Upper lobe of left lung (tissue), 6 donors: ENCODE measurements at regions not wholly inside any gene's neighbourhood (a gene's known extent, or its start where the extent isn't known, plus 50 kb on each side); places are given as distances from the start of the nearest gene placed in this dataset.

Experiments
- ATAC-seq, 2 donors: fragments of 200-7000 bp; cut with Tn5 transposase; one replicate each; pipeline ENCODE4 v1.9.1; 2022; ENCODE audit warnings: mild to moderate bottlenecking in 2 of 2, moderate library complexity in 2 of 2; ENCODE audit not compliant: low FRiP score in 2 of 2
- DNase-seq, 2 donors: peaks; one replicate each; pipeline ENCODE4 v3.0.0-alpha.2; 2019 to 2020
- H3K27ac ChIP-seq, 4 donors: fragments of 200-600 bp; sonication (generic); one replicate each; pipeline ENCODE4 v1.5.1; 2016 to 2019
- H3K27me3 ChIP-seq, 4 donors: fragments of 200-600 bp; sonication (generic); one replicate each; pipeline ENCODE4 v1.5.1; 2017 to 2019
- H3K36me3 ChIP-seq, 4 donors: fragments of 200-600 bp; sonication (generic); one replicate each; pipeline ENCODE4 v1.5.1; 2016 to 2019
- H3K4me1 ChIP-seq, 4 donors: fragments of 200-600 bp; sonication (generic); one replicate each; pipeline ENCODE4 v1.5.1; 2018 to 2019
- H3K4me3 ChIP-seq, 4 donors: fragments of 200-600 bp; sonication (generic); one replicate each; pipeline ENCODE4 v1.5.1; 2017 to 2019; ENCODE audit warnings: mild to moderate bottlenecking in 2 of 4, moderate library complexity in 1 of 4
- H3K9me3 ChIP-seq, 4 donors: fragments of 200-600 bp; sonication (generic); one replicate each; pipeline ENCODE4 v1.5.1; 2018 to 2019
- EP300 ChIP-seq, 4 donors: sonication (generic); formaldehyde crosslinking; IDR thresholded peaks; one replicate each; pipeline ENCODE4 v1.5.1; 2017; ENCODE audit warnings: antibody characterized with exemption in 4 of 4, control low read depth in 2 of 4
- POLR2A ChIP-seq, 4 donors: fragments of 450-650 bp; IDR thresholded peaks; one replicate each; pipeline ENCODE4 v1.5.1; 2016 to 2017; ENCODE audit warnings: antibody characterized with exemption in 4 of 4, mild to moderate bottlenecking in 2 of 4
- POLR2AphosphoS5 ChIP-seq, 2 donors: sonication (generic); formaldehyde crosslinking; IDR thresholded peaks; one replicate each; pipeline ENCODE4 v1.5.1; 2017; ENCODE audit warnings: antibody characterized with exemption in 2 of 2
- WGBS, 2 donors: methylation state at CpG; one replicate each; pipeline ENCODE4 v1.1.5; 2017 to 2018; 5-methylcytosine and 5-hydroxymethylcytosine counted together
- TF ChIP-seq, protein P1 (sequence below), 6 experiments: fragments of 450-650 bp in 4 of 6; fragments of 200-600 bp in 2 of 6; sonication (generic) in 2 of 6; IDR thresholded peaks; one replicate each; pipeline ENCODE4 v1.5.1; 2016 to 2019; ENCODE audit warnings: antibody characterized with exemption in 6 of 6
- donor health status: DM: no; HTN: no; CAD: no; lungs with moderate emphysema.
- donor health status: DM: no; HTN: yes; CAD: no; lungs with severe emphysema.

DNA sequence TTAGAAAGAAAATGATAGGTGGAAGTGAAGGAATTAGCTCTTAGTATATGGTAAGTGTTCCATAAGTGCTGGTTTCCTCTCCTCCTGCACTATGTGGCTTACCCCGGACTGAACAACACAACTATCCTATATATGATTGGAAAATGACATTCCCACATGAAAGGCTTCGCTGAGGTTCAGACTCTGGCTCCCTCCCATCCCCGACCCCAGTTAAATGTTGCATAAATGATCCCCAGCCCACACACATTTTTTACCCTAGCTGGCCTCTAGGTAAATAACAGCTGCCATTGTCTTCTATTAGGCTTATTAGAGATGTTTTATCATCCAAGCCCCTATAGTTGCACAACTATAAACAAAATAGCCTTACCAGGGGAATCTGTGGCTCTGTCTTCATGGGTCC, 495.6 kb upstream of the CDH11 start:
- Histone ChIP-seq H3K27me3 (no peaks in the 10 kb centered on the region), H3K4me3 (no peak overlapping the region), H3K27ac (no peak overlapping the region), H3K36me3 (no peaks in the 10 kb centered on the region), H3K4me1 (no peaks in the 10 kb centered on the region), H3K9me3 (no peaks in the 10 kb centered on the region)
- no peak for TF ChIP-seq POLR2A (IDR thresholded peaks at IDR 0.05)
- TF ChIP-seq, protein P1, sequence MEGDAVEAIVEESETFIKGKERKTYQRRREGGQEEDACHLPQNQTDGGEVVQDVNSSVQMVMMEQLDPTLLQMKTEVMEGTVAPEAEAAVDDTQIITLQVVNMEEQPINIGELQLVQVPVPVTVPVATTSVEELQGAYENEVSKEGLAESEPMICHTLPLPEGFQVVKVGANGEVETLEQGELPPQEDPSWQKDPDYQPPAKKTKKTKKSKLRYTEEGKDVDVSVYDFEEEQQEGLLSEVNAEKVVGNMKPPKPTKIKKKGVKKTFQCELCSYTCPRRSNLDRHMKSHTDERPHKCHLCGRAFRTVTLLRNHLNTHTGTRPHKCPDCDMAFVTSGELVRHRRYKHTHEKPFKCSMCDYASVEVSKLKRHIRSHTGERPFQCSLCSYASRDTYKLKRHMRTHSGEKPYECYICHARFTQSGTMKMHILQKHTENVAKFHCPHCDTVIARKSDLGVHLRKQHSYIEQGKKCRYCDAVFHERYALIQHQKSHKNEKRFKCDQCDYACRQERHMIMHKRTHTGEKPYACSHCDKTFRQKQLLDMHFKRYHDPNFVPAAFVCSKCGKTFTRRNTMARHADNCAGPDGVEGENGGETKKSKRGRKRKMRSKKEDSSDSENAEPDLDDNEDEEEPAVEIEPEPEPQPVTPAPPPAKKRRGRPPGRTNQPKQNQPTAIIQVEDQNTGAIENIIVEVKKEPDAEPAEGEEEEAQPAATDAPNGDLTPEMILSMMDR (IDR thresholded peaks at IDR 0.05): no peak
- no peak for TF ChIP-seq EP300 (IDR thresholded peaks at IDR 0.05)
- no peak for TF ChIP-seq POLR2AphosphoS5 (IDR thresholded peaks at IDR 0.05)
- DNase-seq: no peak
- no peak for ATAC-seq
- WGBS, 2 donors: 78 to 79% methylated on average over 3 of the region's 3 CpGs

DNA sequence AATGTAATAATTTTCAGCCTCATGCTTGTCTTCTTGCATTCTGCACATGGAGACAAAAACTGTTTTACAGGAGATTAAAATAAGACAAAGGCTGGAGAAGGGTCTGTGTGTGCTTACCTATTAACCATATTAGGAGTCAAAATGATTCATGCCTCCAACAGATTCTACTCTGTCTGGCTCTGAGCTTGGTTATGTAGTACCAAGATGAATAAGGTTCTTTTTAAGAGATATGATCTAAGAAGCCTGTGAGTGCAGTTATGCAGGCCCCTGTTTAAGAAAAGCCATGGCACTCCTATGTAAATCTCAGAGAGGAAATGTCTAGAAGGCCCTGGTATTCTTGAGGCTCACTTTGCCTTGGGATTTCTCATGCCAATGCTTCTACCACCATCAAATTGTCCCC, 486.6 kb upstream of the CDH11 start:
- no peak for ATAC-seq
- TF ChIP-seq POLR2A (IDR thresholded peaks at IDR 0.05) (no peak), EP300 (IDR thresholded peaks at IDR 0.05) (no peak), POLR2AphosphoS5 (IDR thresholded peaks at IDR 0.05) (no peak)
- TF ChIP-seq, protein P1 (IDR thresholded peaks at IDR 0.05): no peak
- no peaks in the 10 kb centered on the region for H3K9me3 ChIP-seq
- no peak overlapping the region for H3K4me3 ChIP-seq
- H3K36me3 ChIP-seq: no peaks in the 10 kb centered on the region
- H3K27me3 ChIP-seq: no peaks in the 10 kb centered on the region
- H3K27ac ChIP-seq: no peak overlapping the region
- no peaks in the 10 kb centered on the region for H3K4me1 ChIP-seq
- DNase-seq: no peak

DNA sequence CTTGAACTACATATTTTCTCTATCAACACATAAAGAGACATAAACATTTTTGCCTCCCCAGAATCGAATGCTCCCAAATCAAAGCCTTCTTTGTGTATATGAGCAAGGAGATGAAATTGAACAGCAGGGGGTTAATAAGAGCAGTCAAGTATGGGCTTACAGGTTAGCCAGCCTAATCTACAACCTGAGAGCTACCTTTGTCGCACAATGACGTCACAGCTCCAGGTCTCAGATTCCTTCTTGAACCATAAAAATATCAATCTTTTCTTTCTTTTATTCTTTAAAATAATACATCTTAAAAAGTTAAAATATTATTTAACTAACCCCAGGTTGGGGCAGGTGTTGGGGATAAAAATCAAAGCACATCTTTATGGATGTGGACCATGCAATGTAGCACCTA, 482.9 kb upstream of the CDH11 start:
- H3K9me3 ChIP-seq: no peaks in the 10 kb centered on the region
- no peak for DNase-seq
- no peak overlapping the region for H3K4me3 ChIP-seq
- no peak overlapping the region for H3K27ac ChIP-seq
- ATAC-seq: no peak
- no peaks in the 10 kb centered on the region for H3K4me1 ChIP-seq
- 81 to 91% methylated on average over 3 of the region's 3 CpGs for WGBS, 2 donors
- TF ChIP-seq, protein P1 (IDR thresholded peaks at IDR 0.05): no peak
- TF ChIP-seq POLR2A (IDR thresholded peaks at IDR 0.05): no peak
- TF ChIP-seq POLR2AphosphoS5 (IDR thresholded peaks at IDR 0.05): no peak
- TF ChIP-seq EP300 (IDR thresholded peaks at IDR 0.05): no peak
- H3K27me3 ChIP-seq: no peaks in the 10 kb centered on the region
- no peaks in the 10 kb centered on the region for H3K36me3 ChIP-seq

DNA sequence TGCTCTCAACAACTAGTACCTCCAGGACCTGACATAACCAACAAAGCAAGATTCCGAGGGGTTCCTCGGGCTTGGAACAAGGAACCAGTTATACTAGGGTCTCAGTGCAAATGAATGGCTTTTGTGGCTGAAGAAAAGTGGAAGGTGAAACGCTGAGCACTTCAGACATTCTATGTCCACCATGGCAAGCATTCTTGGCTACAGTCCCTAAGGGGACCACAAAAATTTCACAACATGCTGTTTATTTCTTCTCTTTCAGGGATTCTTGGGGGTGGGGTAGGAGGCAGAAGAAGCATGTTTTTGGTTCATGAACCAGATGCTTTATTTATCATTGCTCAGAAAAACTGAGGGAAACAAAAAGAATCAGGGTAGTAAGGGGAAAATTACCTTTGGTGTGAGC, 479.9 kb upstream of the CDH11 start:
- no peak for DNase-seq
- 79 to 85% methylated on average over 3 of the region's 3 CpGs for WGBS, 2 donors
- no peaks in the 10 kb centered on the region for H3K9me3 ChIP-seq
- H3K4me1 ChIP-seq: no peaks in the 10 kb centered on the region
- H3K27me3 ChIP-seq: no peaks in the 10 kb centered on the region
- no peak overlapping the region for H3K4me3 ChIP-seq
- no peaks in the 10 kb centered on the region for H3K36me3 ChIP-seq
- no peak overlapping the region for H3K27ac ChIP-seq
- TF ChIP-seq, protein P1 (IDR thresholded peaks at IDR 0.05): no peak
- no peak for TF ChIP-seq EP300 (IDR thresholded peaks at IDR 0.05)
- TF ChIP-seq POLR2A (IDR thresholded peaks at IDR 0.05): no peak
- no peak for ATAC-seq

DNA sequence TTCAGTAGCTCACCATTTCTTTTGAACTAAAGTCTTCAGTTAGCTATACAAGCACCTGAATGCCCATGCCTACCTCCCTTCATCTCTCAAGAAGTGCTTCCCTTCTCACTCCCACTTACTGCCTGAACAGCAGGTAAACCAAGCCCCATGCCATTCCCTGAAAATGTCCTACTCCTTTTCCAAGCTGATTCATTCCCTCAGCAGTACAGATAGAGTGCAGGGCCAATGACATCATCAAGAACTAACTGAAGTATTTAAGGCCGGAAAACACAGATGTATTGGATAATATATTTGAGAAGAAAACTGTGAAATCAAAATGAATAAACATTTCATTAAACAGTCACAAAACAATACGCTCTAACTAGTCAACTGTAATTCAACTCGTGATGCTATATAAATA, 478.8 kb upstream of the CDH11 start:
- DNase-seq: no peak
- H3K9me3 ChIP-seq: no peaks in the 10 kb centered on the region
- 79 to 86% methylated on average over 3 of the region's 3 CpGs for WGBS, 2 donors
- H3K4me3 ChIP-seq: no peak overlapping the region
- ATAC-seq: no peak
- TF ChIP-seq POLR2A (IDR thresholded peaks at IDR 0.05) (no peak), POLR2AphosphoS5 (IDR thresholded peaks at IDR 0.05) (no peak), EP300 (IDR thresholded peaks at IDR 0.05) (no peak)
- TF ChIP-seq, protein P1 (IDR thresholded peaks at IDR 0.05): no peak
- H3K36me3 ChIP-seq: no peaks in the 10 kb centered on the region
- H3K4me1 ChIP-seq: no peaks in the 10 kb centered on the region
- H3K27ac ChIP-seq: no peak overlapping the region
- no peaks in the 10 kb centered on the region for H3K27me3 ChIP-seq
